SJCRH30 (cell line): ENCODE measurements at regions not wholly inside any gene's neighbourhood (a gene's known extent, or its start where the extent isn't known, plus 50 kb on each side); places are given as distances from the start of the nearest gene placed in this dataset.

ENCODE experiments used
- DNase-seq, 2 experiments: peaks; one replicate each; pipeline ENCODE4 v3.0.0-alpha.2; 2015 to 2020
- H3K27ac ChIP-seq: fragments of 250-450 bp; sonication (Bioruptor Pico); 2 replicates; pipeline ENCODE4 v1.5.1; 2020; ENCODE audit warnings: mild to moderate bottlenecking, moderate library complexity
- H3K27me3 ChIP-seq: fragments of 250-450 bp; sonication (Bioruptor Pico); 2 replicates; pipeline ENCODE4 v1.5.1; 2020; ENCODE audit warnings: mild to moderate bottlenecking, moderate library complexity
- H3K36me3 ChIP-seq: fragments of 250-450 bp; sonication (Bioruptor Pico); 2 replicates; pipeline ENCODE4 v1.5.1; 2020; ENCODE audit warnings: mild to moderate bottlenecking, moderate library complexity
- H3K4me1 ChIP-seq: fragments of 250-450 bp; sonication (Bioruptor Pico); 2 replicates; pipeline ENCODE4 v1.5.1; 2020; ENCODE audit warnings: mild to moderate bottlenecking, moderate library complexity
- H3K4me3 ChIP-seq: fragments of 250-450 bp; sonication (Bioruptor Pico); 2 replicates; pipeline ENCODE4 v1.5.1; 2020; ENCODE audit warnings: mild to moderate bottlenecking, moderate library complexity
- H3K9me3 ChIP-seq: fragments of 250-450 bp; sonication (Bioruptor Pico); replicated peaks from 2 replicates; pipeline ENCODE4 v1.5.1; 2020; ENCODE audit warnings: mild to moderate bottlenecking, moderate library complexity

GRCh38 chr22:22050141-22050775 is 67.7 kb upstream of the TOP3B start:
- H3K36me3 ChIP-seq: no peaks in the 10 kb centered on the region
- H3K27ac ChIP-seq: no peak overlapping the region
- no peaks in the 10 kb centered on the region for H3K4me1 ChIP-seq
- no peaks in the 10 kb centered on the region; the same call in 1 of the 2 replicates for H3K9me3 ChIP-seq
- no peaks in the 10 kb centered on the region for H3K27me3 ChIP-seq
- no peak for DNase-seq
- no peak overlapping the region for H3K4me3 ChIP-seq

- no peaks in the 10 kb centered on the region for H3K4me1 ChIP-seq
- H3K36me3 ChIP-seq: no peaks in the 10 kb centered on the region
- H3K27me3 ChIP-seq: no peaks in the 10 kb centered on the region
- no peaks in the 10 kb centered on the region; the same call in 1 of the 2 replicates for H3K9me3 ChIP-seq
- H3K4me3 ChIP-seq: no peak overlapping the region
- no peak overlapping the region for H3K27ac ChIP-seq
- no peak for DNase-seq
Observed at GRCh38 chr22:22049684-22050083, 67.1 kb upstream of the TOP3B start.

GRCh38 chr22:22048981-22049531 is 66.5 kb upstream of the TOP3B start:
- Histone ChIP-seq H3K27ac (no peak overlapping the region), H3K36me3 (no peaks in the 10 kb centered on the region), H3K9me3 (no peaks in the 10 kb centered on the region; the same call in 1 of the 2 replicates), H3K4me1 (no peaks in the 10 kb centered on the region), H3K27me3 (peaks cover 4% of the 10 kb centered on the region; the same call in 1 of the 2 replicates), H3K4me3 (no peak overlapping the region)
- DNase-seq: no peak

GRCh38 chr22:22048318-22048942 is 65.8 kb upstream of the TOP3B start:
- Histone ChIP-seq H3K4me1 (no peaks in the 10 kb centered on the region), H3K9me3 (no peaks in the 10 kb centered on the region; the same call in 1 of the 2 replicates)

DNA sequence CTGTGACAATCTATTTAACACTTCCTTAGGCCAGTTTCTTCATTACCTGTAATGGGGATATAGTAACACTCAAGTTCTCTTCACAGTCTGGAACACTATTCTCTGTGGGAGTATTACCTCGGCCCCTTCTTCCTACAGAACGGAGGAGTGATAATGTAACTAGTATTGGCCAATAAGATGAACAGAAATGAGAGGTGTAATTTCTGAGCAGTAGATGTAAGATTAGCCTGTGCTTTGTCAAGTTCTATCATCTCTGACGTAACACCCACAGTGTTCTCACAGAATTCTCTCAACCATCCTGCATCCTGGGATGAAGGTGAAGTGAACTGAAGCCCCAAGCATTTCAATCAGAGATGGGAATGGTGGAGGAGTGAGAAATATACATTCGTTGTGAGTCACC is 65.2 kb upstream of the TOP3B start:
- Histone ChIP-seq H3K4me3 (no peak overlapping the region), H3K4me1 (no peaks in the 10 kb centered on the region), H3K27me3 (peaks cover 10% of the 10 kb centered on the region), H3K27ac (no peak overlapping the region), H3K9me3 (no peaks in the 10 kb centered on the region; the same call in 1 of the 2 replicates), H3K36me3 (no peaks in the 10 kb centered on the region)
- DNase-seq: no peak

More at GRCh38 chr22:22048318-22048942, 65.8 kb upstream of the TOP3B start:
- Histone ChIP-seq H3K4me3 (no peak overlapping the region), H3K27me3 (peaks cover 6% of the 10 kb centered on the region; the same call in 1 of the 2 replicates), H3K36me3 (no peaks in the 10 kb centered on the region), H3K27ac (no peak overlapping the region)
- no peak for DNase-seq

GRCh38 chr22:22047266-22047665 is 64.7 kb upstream of the TOP3B start:
- DNase-seq: no peak
- Histone ChIP-seq H3K4me3 (no peak overlapping the region), H3K36me3 (no peaks in the 10 kb centered on the region), H3K27me3 (peaks cover 14% of the 10 kb centered on the region), H3K27ac (no peak overlapping the region), H3K4me1 (no peaks in the 10 kb centered on the region), H3K9me3 (no peaks in the 10 kb centered on the region; the same call in 1 of the 2 replicates)

DNA sequence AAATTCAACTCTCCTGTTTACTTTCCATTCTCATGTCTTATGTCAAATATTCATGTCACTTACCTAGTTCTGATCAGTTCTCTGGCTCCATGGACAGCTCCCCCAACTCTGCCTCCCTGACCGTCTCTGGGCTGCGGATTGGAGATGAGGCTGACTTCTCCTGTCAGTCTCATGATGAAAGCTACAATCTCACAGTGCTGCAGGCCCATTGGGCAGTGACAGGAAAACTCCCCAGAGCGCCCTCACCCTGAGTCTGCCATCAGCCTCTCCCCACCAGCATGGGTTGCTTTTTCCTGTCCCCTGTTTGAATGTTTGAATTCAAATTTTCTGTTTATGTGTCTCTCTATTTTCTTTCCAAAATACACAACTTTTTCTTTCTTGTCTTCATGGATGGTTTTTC is 63.8 kb upstream of the TOP3B start:
- Histone ChIP-seq H3K4me3 (no peak overlapping the region), H3K27me3 (peaks cover 14% of the 10 kb centered on the region), H3K27ac (no peak overlapping the region), H3K36me3 (no peaks in the 10 kb centered on the region), H3K4me1 (no peaks in the 10 kb centered on the region), H3K9me3 (no peaks in the 10 kb centered on the region; the same call in 1 of the 2 replicates)
- no peak for DNase-seq

DNA sequence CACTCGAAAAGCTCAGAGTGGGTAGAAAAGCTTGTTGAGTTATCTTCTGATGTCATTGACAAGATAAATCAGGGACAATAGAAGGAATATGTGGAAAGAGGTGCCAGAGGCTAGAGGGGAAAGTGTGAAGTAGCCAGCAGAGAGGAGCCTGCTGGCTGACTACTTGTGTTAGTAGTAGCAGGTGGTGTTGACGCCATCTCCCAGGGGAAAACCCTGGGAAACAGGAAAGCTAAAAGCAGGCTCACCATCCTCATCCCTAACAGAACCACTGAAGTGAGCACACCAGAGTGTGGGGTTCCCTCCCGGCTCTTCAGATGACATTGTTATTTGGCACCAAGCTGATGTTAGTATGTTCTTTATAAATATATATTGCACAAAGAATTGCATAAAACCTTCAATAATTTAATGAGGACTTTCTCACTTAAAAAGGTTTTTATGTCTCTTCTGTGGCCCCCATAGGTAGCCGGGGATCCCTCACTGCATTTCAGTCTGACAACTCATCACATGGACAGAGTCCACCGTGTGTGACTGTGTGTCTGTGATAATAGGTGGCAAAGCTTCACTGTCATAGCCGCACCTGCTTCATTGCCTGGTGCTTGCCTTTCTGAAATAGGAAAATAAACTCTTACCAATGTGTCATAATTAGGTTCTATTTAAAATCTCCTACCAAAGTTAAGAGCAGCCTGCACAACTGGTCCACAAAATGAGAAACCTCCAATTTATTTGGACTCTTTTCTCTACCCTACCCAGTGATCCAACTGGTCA is 63.2 kb upstream of the TOP3B start:
- Histone ChIP-seq H3K9me3 (no peaks in the 10 kb centered on the region; the same call in 1 of the 2 replicates), H3K4me1 (no peaks in the 10 kb centered on the region), H3K36me3 (no peaks in the 10 kb centered on the region), H3K27ac (no peak overlapping the region), H3K27me3 (peaks cover 14% of the 10 kb centered on the region), H3K4me3 (no peak overlapping the region)
- peak in 1 of 2 experiments; percentile 34 for DNase-seq

DNA sequence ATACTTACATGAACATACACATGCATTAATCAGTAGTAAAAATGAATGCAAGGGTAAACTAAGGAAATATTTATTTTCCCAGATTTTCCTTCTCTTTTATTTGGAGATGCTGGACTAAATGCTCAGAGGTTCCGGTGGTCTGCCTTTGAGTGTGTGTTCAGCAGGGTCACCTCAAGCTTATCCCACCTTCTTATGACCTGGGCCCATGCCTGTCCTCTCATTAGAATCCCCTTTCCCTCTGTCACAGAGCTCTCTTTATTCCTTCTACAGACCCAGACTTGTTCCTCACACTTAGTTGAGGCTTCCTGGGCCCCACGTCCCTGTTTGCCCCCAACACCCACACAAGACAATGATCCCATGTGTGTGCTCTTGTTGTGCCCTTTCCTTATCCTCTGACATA is 61.6 kb upstream of the TOP3B start:
- no peaks in the 10 kb centered on the region for H3K4me1 ChIP-seq
- H3K27ac ChIP-seq: no peak overlapping the region
- no peak overlapping the region for H3K4me3 ChIP-seq
- H3K27me3 ChIP-seq: peaks cover 14% of the 10 kb centered on the region
- H3K9me3 ChIP-seq: no peaks in the 10 kb centered on the region
- DNase-seq: no peak
- no peaks in the 10 kb centered on the region for H3K36me3 ChIP-seq

GRCh38 chr22:22043296-22044078 is 60.9 kb upstream of the TOP3B start:
- Histone ChIP-seq H3K36me3 (no peaks in the 10 kb centered on the region), H3K27ac (no peak overlapping the region), H3K9me3 (no peaks in the 10 kb centered on the region), H3K4me3 (no peak overlapping the region), H3K27me3 (peaks cover 14% of the 10 kb centered on the region), H3K4me1 (no peaks in the 10 kb centered on the region)
- no peak for DNase-seq

GRCh38 chr22:22042599-22043295 is 60.2 kb upstream of the TOP3B start:
- H3K27me3 ChIP-seq: peaks cover 14% of the 10 kb centered on the region
- H3K9me3 ChIP-seq: no peaks in the 10 kb centered on the region
- no peaks in the 10 kb centered on the region for H3K36me3 ChIP-seq
- no peak overlapping the region for H3K4me3 ChIP-seq
- no peak overlapping the region for H3K27ac ChIP-seq
- no peaks in the 10 kb centered on the region for H3K4me1 ChIP-seq
- DNase-seq: no peak

- Histone ChIP-seq H3K27me3 (peaks cover 14% of the 10 kb centered on the region), H3K4me1 (no peaks in the 10 kb centered on the region), H3K27ac (no peak overlapping the region), H3K36me3 (no peaks in the 10 kb centered on the region), H3K9me3 (no peaks in the 10 kb centered on the region), H3K4me3 (no peak overlapping the region)
- DNase-seq: no peak
Observed at GRCh38 chr22:22042009-22042408, 59.4 kb upstream of the TOP3B start.

DNA sequence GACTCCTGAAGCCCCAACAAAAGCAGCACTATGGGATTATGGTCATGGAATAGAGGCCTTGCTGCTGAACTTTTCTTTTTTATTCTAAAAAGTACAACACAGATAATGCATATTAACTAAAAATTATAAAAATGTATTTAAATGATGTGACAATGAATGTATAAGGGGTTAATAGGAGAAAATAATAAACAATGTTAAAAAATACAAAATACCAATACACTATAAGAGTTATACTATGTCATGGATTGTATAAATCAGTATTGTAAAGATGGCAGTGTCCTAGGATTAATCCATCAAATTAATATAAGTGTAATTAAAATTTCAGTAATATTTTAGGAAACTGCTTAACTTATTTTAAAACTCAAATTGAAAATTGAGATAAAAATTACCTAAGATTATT is 58.3 kb upstream of the TOP3B start:
- Histone ChIP-seq H3K9me3 (no peaks in the 10 kb centered on the region), H3K27ac (no peak overlapping the region), H3K4me1 (no peaks in the 10 kb centered on the region), H3K27me3 (peaks cover 14% of the 10 kb centered on the region), H3K4me3 (no peak overlapping the region), H3K36me3 (no peaks in the 10 kb centered on the region)
- no peak for DNase-seq

DNA sequence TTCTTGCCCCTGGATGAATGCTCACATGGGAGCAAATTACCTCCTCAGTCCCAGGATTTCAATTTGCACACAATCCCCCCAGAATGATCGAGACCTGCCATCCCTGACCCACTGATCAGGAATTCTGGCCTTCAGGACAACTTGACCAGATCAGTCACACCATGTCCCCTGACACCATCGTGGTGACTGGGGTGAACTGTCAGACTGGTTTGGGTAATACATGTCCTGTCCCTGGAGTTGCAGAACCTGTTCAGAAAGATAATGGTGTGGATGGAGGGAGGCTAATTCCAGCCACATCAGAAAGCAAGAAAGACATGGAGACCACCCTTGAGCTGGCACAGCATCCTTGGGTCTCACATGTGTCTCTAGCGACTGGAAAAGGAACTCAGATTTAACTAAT is 57.9 kb upstream of the TOP3B start:
- Histone ChIP-seq H3K36me3 (no peaks in the 10 kb centered on the region), H3K27me3 (peaks cover 14% of the 10 kb centered on the region), H3K4me1 (no peaks in the 10 kb centered on the region), H3K27ac (no peak overlapping the region), H3K4me3 (no peak overlapping the region), H3K9me3 (no peaks in the 10 kb centered on the region)
- no peak for DNase-seq
